Liver (tissue), 3 donors: ENCODE measurements at regions not wholly inside any gene's neighbourhood (a gene's known extent, or its start where the extent isn't known, plus 50 kb on each side); places are given as distances from the start of the nearest gene placed in this dataset.

Experiments
- EGR1 ChIP-seq, 2 donors: IDR thresholded peaks; 2 replicates each; pipeline ENCODE4 v1.6.1; 2016 to 2018; ENCODE audit warnings: antibody characterized with exemption in 2 of 2, low read depth in 2 of 2
- GABPA ChIP-seq, 2 donors: IDR thresholded peaks in 1 of 2; conservative IDR thresholded peaks in 1 of 2; 2 replicates each; pipeline ENCODE4 v1.6.1; 2016; ENCODE audit warnings: antibody characterized with exemption in 2 of 2, mild to moderate bottlenecking in 1 of 2, moderate library complexity in 1 of 2
- JUND ChIP-seq, 2 donors: IDR thresholded peaks; 2 replicates each; pipeline ENCODE4 v1.6.1; 2016; ENCODE audit warnings: antibody characterized with exemption in 2 of 2
- RAD21 ChIP-seq, 2 donors: IDR thresholded peaks; 2 replicates each; pipeline ENCODE4 v1.6.1; 2016; ENCODE audit warnings: antibody characterized with exemption in 2 of 2, mild to moderate bottlenecking in 2 of 2
- RXRA ChIP-seq, 2 donors: IDR thresholded peaks; 2 replicates each; pipeline ENCODE4 v1.6.1; 2017 to 2018; ENCODE audit warnings: antibody characterized with exemption in 2 of 2, mild to moderate bottlenecking in 1 of 2
- TAF1 ChIP-seq: conservative IDR thresholded peaks from 2 replicates; pipeline ENCODE4 v1.6.1; 2016; ENCODE audit warnings: antibody characterized with exemption, mild to moderate bottlenecking
- YY1 ChIP-seq: IDR thresholded peaks from 2 replicates; pipeline ENCODE4 v1.6.1; 2016; ENCODE audit warnings: antibody characterized with exemption, mild to moderate bottlenecking
- TF ChIP-seq, protein P1 (sequence below): IDR thresholded peaks from 2 replicates; pipeline ENCODE4 v1.6.1; 2016; ENCODE audit warnings: antibody characterized with exemption
- TF ChIP-seq, protein P2 (sequence below): IDR thresholded peaks from 2 replicates; pipeline ENCODE4 v1.6.1; 2016; ENCODE audit warnings: antibody characterized with exemption
- TF ChIP-seq, protein P3 (sequence below): fragments of 150-350 bp; IDR thresholded peaks from 2 replicates; pipeline ENCODE4 v1.5.1; 2017; ENCODE audit warnings: improper control_type of control experiment, low read depth, low read length; ENCODE audit not compliant: missing input control
- TF ChIP-seq, protein P4 (sequence below): IDR thresholded peaks from 2 replicates; pipeline ENCODE4 v1.6.1; 2016; ENCODE audit warnings: antibody characterized with exemption, mild to moderate bottlenecking
- TF ChIP-seq, protein P5 (sequence below): IDR thresholded peaks from 2 replicates; pipeline ENCODE4 v1.6.1; 2016; ENCODE audit warnings: antibody characterized with exemption
- donor health status: healthy.
- donor health status: healthy.

DNA sequence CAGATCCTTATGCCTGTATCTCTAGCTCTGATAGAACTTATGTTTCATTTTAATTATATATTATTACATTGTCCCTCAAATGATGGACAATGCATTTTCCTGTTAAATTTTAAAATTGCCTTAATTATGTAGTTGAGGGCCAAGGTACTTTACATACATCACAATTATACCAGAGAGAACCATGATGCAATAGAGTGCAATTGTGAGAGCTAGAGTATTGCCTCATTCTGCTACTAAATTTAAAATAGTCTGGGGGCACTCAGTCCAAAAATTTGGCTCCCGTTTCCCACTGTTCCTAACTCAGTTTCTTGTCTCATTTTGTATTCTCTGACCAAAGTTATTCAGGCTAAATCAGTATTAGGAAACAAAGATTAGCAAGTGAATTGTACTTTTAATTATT is 378.5 kb upstream of the ZFP42 start:
- TF ChIP-seq, protein P1, sequence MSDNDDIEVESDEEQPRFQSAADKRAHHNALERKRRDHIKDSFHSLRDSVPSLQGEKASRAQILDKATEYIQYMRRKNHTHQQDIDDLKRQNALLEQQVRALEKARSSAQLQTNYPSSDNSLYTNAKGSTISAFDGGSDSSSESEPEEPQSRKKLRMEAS = no peak
- TF ChIP-seq, protein P2, sequence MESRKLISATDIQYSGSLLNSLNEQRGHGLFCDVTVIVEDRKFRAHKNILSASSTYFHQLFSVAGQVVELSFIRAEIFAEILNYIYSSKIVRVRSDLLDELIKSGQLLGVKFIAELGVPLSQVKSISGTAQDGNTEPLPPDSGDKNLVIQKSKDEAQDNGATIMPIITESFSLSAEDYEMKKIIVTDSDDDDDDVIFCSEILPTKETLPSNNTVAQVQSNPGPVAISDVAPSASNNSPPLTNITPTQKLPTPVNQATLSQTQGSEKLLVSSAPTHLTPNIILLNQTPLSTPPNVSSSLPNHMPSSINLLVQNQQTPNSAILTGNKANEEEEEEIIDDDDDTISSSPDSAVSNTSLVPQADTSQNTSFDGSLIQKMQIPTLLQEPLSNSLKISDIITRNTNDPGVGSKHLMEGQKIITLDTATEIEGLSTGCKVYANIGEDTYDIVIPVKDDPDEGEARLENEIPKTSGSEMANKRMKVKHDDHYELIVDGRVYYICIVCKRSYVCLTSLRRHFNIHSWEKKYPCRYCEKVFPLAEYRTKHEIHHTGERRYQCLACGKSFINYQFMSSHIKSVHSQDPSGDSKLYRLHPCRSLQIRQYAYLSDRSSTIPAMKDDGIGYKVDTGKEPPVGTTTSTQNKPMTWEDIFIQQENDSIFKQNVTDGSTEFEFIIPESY = no peak
- TF ChIP-seq, protein P3, sequence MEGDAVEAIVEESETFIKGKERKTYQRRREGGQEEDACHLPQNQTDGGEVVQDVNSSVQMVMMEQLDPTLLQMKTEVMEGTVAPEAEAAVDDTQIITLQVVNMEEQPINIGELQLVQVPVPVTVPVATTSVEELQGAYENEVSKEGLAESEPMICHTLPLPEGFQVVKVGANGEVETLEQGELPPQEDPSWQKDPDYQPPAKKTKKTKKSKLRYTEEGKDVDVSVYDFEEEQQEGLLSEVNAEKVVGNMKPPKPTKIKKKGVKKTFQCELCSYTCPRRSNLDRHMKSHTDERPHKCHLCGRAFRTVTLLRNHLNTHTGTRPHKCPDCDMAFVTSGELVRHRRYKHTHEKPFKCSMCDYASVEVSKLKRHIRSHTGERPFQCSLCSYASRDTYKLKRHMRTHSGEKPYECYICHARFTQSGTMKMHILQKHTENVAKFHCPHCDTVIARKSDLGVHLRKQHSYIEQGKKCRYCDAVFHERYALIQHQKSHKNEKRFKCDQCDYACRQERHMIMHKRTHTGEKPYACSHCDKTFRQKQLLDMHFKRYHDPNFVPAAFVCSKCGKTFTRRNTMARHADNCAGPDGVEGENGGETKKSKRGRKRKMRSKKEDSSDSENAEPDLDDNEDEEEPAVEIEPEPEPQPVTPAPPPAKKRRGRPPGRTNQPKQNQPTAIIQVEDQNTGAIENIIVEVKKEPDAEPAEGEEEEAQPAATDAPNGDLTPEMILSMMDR = no peak
- TF ChIP-seq TAF1 (no peak), RXRA (IDR thresholded peaks at IDR 0.05) (no peak), GABPA (IDR thresholded peaks at IDR 0.05 in 1 of 2, conservative IDR thresholded peaks at IDR 0.05 in 1 of 2) (no peak), RAD21 (IDR thresholded peaks at IDR 0.05) (no peak), JUND (IDR thresholded peaks at IDR 0.05) (no peak), EGR1 (IDR thresholded peaks at IDR 0.05; ENCODE audit: low read depth in 2 of 2) (no peak), YY1 (no peak)
- TF ChIP-seq, protein P4, sequence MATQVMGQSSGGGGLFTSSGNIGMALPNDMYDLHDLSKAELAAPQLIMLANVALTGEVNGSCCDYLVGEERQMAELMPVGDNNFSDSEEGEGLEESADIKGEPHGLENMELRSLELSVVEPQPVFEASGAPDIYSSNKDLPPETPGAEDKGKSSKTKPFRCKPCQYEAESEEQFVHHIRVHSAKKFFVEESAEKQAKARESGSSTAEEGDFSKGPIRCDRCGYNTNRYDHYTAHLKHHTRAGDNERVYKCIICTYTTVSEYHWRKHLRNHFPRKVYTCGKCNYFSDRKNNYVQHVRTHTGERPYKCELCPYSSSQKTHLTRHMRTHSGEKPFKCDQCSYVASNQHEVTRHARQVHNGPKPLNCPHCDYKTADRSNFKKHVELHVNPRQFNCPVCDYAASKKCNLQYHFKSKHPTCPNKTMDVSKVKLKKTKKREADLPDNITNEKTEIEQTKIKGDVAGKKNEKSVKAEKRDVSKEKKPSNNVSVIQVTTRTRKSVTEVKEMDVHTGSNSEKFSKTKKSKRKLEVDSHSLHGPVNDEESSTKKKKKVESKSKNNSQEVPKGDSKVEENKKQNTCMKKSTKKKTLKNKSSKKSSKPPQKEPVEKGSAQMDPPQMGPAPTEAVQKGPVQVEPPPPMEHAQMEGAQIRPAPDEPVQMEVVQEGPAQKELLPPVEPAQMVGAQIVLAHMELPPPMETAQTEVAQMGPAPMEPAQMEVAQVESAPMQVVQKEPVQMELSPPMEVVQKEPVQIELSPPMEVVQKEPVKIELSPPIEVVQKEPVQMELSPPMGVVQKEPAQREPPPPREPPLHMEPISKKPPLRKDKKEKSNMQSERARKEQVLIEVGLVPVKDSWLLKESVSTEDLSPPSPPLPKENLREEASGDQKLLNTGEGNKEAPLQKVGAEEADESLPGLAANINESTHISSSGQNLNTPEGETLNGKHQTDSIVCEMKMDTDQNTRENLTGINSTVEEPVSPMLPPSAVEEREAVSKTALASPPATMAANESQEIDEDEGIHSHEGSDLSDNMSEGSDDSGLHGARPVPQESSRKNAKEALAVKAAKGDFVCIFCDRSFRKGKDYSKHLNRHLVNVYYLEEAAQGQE = no peak
- TF ChIP-seq, protein P5, sequence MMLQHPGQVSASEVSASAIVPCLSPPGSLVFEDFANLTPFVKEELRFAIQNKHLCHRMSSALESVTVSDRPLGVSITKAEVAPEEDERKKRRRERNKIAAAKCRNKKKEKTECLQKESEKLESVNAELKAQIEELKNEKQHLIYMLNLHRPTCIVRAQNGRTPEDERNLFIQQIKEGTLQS = no peak
